ENCODE measurements at regions not wholly inside any gene's neighbourhood (a gene's known extent, or its start where the extent isn't known, plus 50 kb on each side); places are given as distances from the start of the nearest gene placed in this dataset.

GRCh38 chr9:12141422-12141821 lies 551.8 kb upstream of the TYRP1 start:
- no peak for ATAC-seq (ENCODE audit: insufficient read depth, low FRiP score)
- Histone ChIP-seq H3K4me3 (no peak overlapping the region), H3K36me3 (ENCODE audit: control insufficient read depth in 4 of 4, insufficient read depth in 4 of 4, low read length in 4 of 4) (no peaks in the 10 kb centered on the region), H3K27ac (ENCODE audit: low read depth in 1 of 2, low read length in 1 of 2) (no peak overlapping the region), H3K4me1 (ENCODE audit: control insufficient read depth in 5 of 5, insufficient read depth in 5 of 5, low read length in 5 of 5) (no peaks in the 10 kb centered on the region), H3K27me3 (ENCODE audit: control insufficient read depth in 3 of 3, insufficient read depth in 3 of 3, low read length in 2 of 3) (no peaks in the 10 kb centered on the region), H3K9me3 (ENCODE audit: control insufficient read depth in 4 of 4, insufficient read depth in 3 of 4, low read length in 3 of 4) (no peaks in the 10 kb centered on the region), H3K9ac (ENCODE audit: insufficient read depth in 1 of 2, low read length in 2 of 2) (no peak overlapping the region)
- no peak for DNase-seq
- WGBS, 2 donors, result 47 to 69% methylated on average over 2 of the region's 2 CpGs
- no peak for TF ChIP-seq CTCF (IDR thresholded peaks at IDR 0.05; ENCODE audit: control extremely low read depth, extremely low read depth)

GRCh38 chr9:12155401-12156134 lies 537.6 kb upstream of the TYRP1 start:
- ATAC-seq (ENCODE audit: insufficient read depth, low FRiP score), result no peak

GRCh38 chr9:12162181-12162815 lies 530.9 kb upstream of the TYRP1 start:
- H3K36me3 ChIP-seq (ENCODE audit: control insufficient read depth in 4 of 4, insufficient read depth in 4 of 4, low read length in 4 of 4), result no peaks in the 10 kb centered on the region
- no peak overlapping the region for H3K9ac ChIP-seq (ENCODE audit: insufficient read depth in 1 of 2, low read length in 2 of 2)
- 77 to 84% methylated on average over 10 of the region's 10 CpGs for WGBS, 2 donors
- TF ChIP-seq CTCF (IDR thresholded peaks at IDR 0.05; ENCODE audit: control extremely low read depth, extremely low read depth), result no peak
- DNase-seq, result no peak
- no peak overlapping the region for H3K27ac ChIP-seq (ENCODE audit: low read depth in 1 of 2, low read length in 1 of 2)
- no peaks in the 10 kb centered on the region for H3K4me1 ChIP-seq (ENCODE audit: control insufficient read depth in 5 of 5, insufficient read depth in 5 of 5, low read length in 5 of 5)
- H3K4me3 ChIP-seq, result no peak overlapping the region
- no peak for ATAC-seq (ENCODE audit: insufficient read depth, low FRiP score)
- peaks cover 0 to 2% (median 0%) of the 10 kb centered on the region in 4 donors for H3K9me3 ChIP-seq (ENCODE audit: control insufficient read depth in 4 of 4, insufficient read depth in 3 of 4, low read length in 3 of 4)
- H3K27me3 ChIP-seq (ENCODE audit: control insufficient read depth in 3 of 3, insufficient read depth in 3 of 3, low read length in 2 of 3), result no peaks in the 10 kb centered on the region

More at GRCh38 chr9:12155401-12156134, 537.6 kb upstream of the TYRP1 start:
- no peak overlapping the region for H3K4me3 ChIP-seq
- no peaks in the 10 kb centered on the region for H3K9me3 ChIP-seq (ENCODE audit: control insufficient read depth in 4 of 4, insufficient read depth in 3 of 4, low read length in 3 of 4)
- no peaks in the 10 kb centered on the region for H3K4me1 ChIP-seq (ENCODE audit: control insufficient read depth in 5 of 5, insufficient read depth in 5 of 5, low read length in 5 of 5)
- 79 to 81% methylated on average over 4 of the region's 4 CpGs for WGBS, 2 donors
- no peak overlapping the region for H3K9ac ChIP-seq (ENCODE audit: insufficient read depth in 1 of 2, low read length in 2 of 2)
- no peaks in the 10 kb centered on the region for H3K27me3 ChIP-seq (ENCODE audit: control insufficient read depth in 3 of 3, insufficient read depth in 3 of 3, low read length in 2 of 3)
- no peaks in the 10 kb centered on the region for H3K36me3 ChIP-seq (ENCODE audit: control insufficient read depth in 4 of 4, insufficient read depth in 4 of 4, low read length in 4 of 4)
- DNase-seq, result no peak
- no peak for TF ChIP-seq CTCF (IDR thresholded peaks at IDR 0.05; ENCODE audit: control extremely low read depth, extremely low read depth)
- H3K27ac ChIP-seq (ENCODE audit: low read depth in 1 of 2, low read length in 1 of 2), result no peak overlapping the region

All from lung (tissue), 11 donors.